ENCODE measurements at regions not wholly inside any gene's neighbourhood (a gene's known extent, or its start where the extent isn't known, plus 50 kb on each side); places are given as distances from the start of the nearest gene placed in this dataset.
"Not testable (repeated sequence)": the region's sequence is repeated elsewhere in the genome, so short reads cannot be mapped to it uniquely, and the experiment has no call there.

DNA sequence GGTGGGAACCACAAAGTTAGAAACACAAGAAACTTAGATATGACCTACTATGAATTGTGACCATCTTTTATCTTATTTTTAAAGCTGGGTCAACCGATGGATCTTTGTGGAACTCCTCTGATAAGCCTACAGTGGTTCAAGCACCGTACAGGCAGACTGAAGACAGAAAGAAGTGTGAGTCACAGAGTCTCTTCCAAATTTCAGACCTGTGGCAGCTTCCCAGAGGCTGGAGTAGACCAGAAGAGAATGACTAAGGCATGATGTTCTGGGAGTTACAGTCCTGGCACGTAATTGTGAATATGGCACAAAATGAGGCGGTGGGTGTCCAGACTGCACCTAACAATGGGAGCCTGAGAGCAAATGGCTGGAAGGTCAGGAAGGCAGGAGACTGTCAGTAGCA is 70.0 kb downstream of the LMO4 start:
- no peak for FAIRE-seq

DNA sequence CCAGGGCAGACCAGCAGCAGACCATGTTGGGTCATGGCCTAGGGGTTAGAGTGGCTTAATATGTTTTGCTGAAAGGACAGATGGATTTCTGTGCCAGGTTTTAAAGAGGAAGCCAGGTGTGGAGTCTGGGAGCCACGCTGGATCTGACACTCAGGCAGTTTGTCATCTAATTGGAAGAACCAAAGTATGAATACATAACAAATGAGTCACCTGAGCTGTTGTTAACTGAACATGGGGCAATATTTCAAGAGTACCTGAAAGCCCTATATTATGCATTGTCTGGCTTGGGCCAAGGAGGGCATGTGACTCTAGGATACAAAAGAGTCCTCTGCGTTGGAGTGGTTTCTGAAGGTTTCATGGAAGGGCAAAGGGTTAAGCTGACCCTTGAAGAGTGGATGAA is 70.6 kb downstream of the LMO4 start:
- no peak for FAIRE-seq

- no peak for FAIRE-seq
Observed at GRCh38 chr1:87399701-87400100, 71.0 kb downstream of the LMO4 start.

GRCh38 chr1:87400813-87401212 is 72.1 kb downstream of the LMO4 start:
- FAIRE-seq, result no peak

DNA sequence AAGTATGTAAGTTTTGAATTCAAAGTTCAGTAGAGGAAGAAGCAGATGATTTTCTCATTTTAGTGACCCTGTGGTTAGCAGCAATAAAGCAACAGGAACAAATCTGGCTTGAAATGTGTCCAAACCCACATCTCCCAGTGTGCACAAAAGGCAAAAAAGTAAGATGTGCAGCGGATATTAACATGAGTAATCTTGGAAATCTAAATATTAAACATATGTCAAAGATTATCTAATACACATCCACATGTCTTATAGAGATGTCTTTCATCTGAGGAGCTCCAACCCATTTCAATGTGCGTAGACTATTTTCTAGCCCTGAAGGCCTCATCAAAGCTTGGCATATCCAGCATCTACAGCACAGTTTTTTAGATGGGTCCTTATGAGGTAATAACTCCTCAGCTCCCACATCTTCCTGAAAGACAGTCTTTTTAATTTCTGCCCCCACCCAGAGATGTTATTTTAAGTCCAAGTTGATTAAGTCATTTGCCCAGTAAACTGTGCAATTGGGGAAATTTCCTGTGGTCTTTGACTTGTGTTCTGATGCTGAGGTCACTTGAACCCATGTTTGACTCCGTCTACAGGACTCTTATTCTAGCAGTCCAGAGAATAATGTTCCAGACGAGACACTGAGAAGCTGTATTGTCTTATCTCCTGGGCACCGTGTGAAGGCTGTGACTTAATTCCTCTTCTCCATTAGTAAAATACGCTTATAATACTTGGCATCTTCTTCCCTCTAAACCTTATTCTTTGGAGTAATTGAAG is 73.7 kb downstream of the LMO4 start:
- FAIRE-seq, result no peak

GRCh38 chr1:87403061-87403820 is 74.6 kb downstream of the LMO4 start:
- no peak for FAIRE-seq

GRCh38 chr1:87404296-87404695 is 75.6 kb downstream of the LMO4 start:
- FAIRE-seq, result no peak

DNA sequence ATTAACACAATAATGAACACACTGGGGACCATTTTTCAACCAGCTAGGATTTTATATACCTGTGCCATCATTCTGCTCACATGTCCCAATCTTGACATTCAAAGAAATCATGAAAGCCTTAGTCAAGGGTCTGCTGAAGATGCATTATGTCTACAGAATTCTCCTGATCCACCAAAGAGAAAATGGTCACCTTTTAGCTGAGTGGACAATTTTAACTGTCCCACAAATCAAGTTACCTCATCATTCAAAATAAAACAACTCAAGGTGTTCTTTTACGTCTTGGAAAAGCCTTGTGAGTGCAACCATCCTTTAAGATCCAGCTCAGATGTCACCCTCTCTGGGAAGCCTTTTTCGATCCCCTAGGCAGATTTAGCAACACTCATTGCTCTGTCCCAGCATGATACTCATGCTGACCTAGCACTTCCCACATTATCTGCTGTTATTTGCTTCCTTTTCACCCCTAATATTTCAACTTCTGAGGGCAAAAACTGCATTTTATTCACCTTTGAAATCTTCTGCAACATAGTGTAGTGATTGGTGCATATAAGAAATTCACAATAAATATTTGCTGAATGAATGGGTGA is 80.1 kb downstream of the LMO4 start:
- no peak for FAIRE-seq

DNA sequence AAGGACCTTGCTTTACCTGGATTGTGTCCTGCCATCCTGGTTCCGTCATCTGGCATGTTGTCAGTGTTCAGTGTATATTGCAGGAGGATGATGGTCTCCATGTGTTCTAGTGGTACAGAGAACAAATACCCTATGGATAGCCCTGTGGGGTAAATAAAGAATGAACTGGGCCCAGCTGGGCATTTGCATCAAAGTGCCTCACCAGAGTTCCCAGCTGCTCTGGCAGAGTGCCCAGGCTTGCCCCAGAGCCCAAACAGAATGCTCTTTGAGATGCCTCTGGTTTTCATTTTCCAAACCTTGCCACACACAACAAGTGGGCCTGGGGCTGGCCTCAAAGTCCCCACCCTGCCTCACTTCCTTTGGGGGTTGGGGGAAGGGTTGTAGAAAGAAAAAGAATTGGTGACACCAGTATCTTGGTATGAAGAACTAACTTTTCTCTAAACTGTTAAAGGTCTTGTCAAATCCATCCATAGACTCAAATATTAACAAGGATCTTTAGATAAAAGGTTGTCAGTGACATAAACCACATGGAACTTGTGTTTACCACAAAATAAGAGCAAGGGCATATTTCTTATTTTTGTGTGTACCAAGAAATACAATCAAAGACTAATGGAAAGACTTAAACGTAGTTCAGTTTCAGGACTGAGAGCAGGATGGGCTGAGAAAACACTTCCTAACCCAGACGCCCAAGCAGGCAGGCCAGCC is 82.2 kb downstream of the LMO4 start:
- FAIRE-seq, result no peak

GRCh38 chr1:87413846-87414245 is 85.2 kb downstream of the LMO4 start:
- FAIRE-seq, result not testable (repeated sequence)

- FAIRE-seq, result no peak
Observed at GRCh38 chr1:87418048-87418447, 89.4 kb downstream of the LMO4 start.

GRCh38 chr1:87421809-87422208 is 93.1 kb downstream of the LMO4 start:
- no peak for FAIRE-seq

DNA sequence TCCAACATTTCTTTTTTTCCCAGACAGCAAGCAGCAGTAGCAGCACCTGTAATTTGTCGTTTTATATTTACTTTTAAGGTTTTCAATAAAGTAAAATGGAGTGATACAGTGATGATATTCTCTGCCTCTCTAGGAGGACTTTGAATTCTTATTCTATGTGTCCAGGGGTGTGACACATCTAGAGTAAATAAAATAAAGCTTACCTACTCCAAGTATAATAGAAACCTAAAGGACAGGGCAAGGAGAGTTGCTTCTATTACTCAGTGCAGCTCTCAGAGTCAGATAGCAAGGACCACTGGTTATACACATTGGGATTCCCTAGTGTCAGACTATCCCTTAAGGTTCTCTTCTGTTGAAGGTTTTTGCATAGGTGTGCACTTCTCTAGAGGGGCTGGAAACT is 95.9 kb downstream of the LMO4 start:
- FAIRE-seq, result no peak

DNA sequence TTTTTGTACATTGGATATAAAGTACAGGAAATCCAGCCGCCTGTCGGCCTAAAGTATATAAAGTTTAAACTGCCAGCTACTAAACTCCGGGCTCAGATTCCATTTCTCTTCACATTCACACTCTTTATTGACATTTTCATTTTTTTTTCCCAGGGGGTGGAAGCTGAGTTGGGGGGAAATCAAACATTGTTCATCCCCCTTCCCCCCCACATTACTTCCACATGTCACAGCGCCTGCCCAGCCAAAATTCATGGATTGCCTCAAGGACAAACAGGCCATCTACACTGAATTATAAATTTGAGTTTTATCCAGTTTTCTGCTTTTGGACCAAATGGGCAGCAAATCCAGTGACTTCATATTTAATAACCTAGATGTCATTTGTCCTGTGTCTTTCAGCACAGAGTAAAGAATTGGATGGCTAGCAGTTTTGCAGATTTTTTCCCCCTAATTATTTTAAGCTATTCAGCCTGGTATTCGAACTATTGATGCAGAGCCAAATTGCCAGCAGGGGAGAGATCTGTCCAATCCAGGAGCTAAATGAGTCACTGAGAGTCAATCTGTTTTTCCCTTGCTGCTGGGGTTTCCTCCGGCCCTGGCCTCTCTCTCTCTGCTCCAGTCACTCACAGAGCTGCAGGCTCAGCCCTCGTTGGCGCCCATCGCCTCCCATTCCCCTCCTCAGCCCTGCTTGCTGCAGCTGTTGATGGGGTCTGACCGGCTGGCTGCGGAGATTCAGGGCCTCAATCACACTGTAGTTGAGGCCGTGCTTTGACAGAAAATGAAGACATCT is 98.0 kb downstream of the LMO4 start:
- FAIRE-seq, result no peak

DNA sequence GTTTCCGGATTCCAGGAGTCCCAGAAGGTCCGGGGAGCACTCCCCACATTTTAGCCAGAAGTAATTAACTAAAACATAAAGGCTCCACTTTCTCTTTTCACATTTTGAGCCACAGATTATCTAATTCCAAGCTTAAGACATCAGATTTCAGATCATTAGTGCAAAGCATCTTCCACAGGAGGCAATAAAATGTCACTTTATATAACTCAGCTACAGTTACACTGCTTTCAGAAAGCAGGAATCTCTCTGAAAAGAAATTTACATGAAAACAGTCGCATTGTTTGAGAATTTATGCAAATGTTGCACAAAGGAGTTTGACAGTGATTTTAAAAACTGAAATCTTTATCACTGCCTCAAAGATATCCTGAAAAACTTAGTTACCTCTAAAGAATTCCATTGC is 99.7 kb downstream of the LMO4 start:
- no peak for FAIRE-seq

DNA sequence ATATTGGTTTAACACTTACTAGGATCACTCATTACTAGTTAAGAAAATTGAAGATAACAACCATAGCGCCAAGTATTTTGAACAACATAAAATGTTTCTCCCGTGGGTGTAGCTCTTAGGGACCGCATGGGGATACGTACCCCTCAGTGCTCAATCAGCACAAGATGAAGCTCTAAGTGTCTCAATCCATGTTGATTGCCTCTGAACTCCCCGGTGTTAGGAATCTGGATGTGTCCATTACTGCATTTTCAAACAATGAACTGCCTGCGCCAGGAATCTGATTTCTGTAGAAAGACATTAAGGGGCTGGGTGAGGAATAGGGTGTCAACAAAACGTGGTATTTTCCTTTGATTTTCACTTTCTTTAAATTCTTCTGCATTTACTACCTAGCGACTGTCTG is 100.2 kb downstream of the LMO4 start:
- FAIRE-seq, result no peak

- no peak for FAIRE-seq
Observed at GRCh38 chr1:87432685-87433084, 104.0 kb downstream of the LMO4 start.

DNA sequence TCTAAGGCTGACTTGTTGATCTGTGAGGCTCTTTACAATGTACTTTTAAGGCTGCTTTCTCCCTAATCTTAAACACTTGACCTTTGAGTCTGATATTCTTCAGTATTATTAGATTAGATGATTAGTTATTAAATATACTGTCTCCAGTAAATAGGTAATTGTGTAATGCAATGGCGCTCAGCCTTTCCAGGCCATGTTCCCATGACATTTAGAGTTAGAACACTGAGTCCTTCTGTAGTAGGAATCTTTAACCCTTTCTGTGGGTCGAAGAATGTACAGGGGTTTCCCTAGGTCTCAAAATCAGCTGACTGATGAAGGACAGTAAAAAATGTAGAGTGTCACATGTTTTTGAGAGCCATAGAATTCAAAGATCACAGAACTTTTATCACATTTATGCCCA is 104.4 kb downstream of the LMO4 start:
- not testable (repeated sequence) for FAIRE-seq

- no peak for FAIRE-seq
Observed at GRCh38 chr1:87435484-87435883, 106.8 kb downstream of the LMO4 start.

DNA sequence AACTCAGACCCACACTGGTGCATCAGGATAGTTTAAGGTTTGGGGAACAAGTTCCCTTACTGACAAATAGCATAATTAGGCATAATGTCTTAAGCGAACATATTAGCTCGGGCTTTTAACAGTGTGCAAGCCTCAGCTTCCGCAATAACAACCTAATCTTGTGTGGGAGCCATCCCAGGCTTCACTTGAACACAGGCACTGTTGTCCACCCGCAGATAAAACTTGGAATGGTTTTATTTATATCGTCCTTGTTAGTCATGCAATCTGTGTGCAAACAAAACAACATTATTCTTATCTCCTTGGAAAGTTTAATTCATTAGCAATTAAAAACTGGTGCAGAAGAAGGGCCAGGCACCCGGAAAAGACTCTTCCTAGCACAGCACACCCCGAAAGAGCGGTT is 107.4 kb downstream of the LMO4 start:
- FAIRE-seq, result not testable (repeated sequence)

DNA sequence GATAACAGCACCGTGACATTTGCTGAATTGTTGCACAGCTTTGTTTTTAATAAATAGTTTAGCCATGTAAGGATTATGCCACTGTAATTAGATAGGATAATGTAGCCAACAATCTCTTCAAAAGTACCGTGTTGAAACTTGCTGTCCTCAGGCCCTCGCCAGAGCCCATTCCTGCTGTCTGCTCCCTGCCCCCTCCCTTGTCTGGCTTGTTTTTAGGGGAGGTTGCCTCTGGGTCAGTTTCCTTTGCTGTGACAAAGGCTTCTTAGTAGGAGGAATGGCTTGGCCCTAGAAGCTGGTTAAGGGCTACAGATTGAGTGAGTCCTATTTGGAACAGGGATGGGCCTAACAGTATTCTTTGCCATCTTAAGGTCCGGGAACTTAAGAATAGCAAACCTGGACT is 107.9 kb downstream of the LMO4 start:
- FAIRE-seq, result no peak

- no peak for FAIRE-seq
Observed at GRCh38 chr1:87437663-87438295, 109.1 kb downstream of the LMO4 start.
